ENCODE measurements at regions not wholly inside any gene's neighbourhood (a gene's known extent, or its start where the extent isn't known, plus 50 kb on each side); places are given as distances from the start of the nearest gene placed in this dataset.

- DNase-seq, result no peak
- 74 to 81% (median 78%) methylated on average over 4 of the region's 4 CpGs for WGBS, 5 donors
- Histone ChIP-seq H3K9me3 (no peaks in the 10 kb centered on the region), H3K27me3 (peaks cover 0 to 41% (median 0%) of the 10 kb centered on the region in 3 donors), H3K27ac (peak overlapping the region in 1 of 5 donors; percentile 15), H3K4me1 (no peaks in the 10 kb centered on the region), H3K4me3 (no peak overlapping the region), H3K36me3 (no peaks in the 10 kb centered on the region)
- no peak for TF ChIP-seq POLR2AphosphoS5 (IDR thresholded peaks at IDR 0.05)
- no peak for TF ChIP-seq EP300 (IDR thresholded peaks at IDR 0.05)
- TF ChIP-seq CTCF (IDR thresholded peaks at IDR 0.05), result no peak
- TF ChIP-seq POLR2A (IDR thresholded peaks at IDR 0.05), result no peak
- intact Hi-C loops (cut with DNase I; ENCODE audit: low total_unique reads), result no loop called here
Observed at GRCh38 chr22:19579115-19579811, 55.1 kb upstream of the CLDN5 start.

GRCh38 chr22:19579880-19580279 lies 55.7 kb upstream of the CLDN5 start:
- DNase-seq, result peak in 1 of 2 donors; percentile 74
- H3K36me3 ChIP-seq, result no peaks in the 10 kb centered on the region
- H3K27ac ChIP-seq, result peak overlapping the region in 1 of 5 donors; percentile 15
- WGBS, 5 donors, result 40 to 55% (median 46%) methylated on average over 12 of the region's 12 CpGs
- H3K27me3 ChIP-seq, result peaks cover 0 to 39% (median 0%) of the 10 kb centered on the region in 3 donors
- intact Hi-C loops (cut with DNase I; ENCODE audit: low total_unique reads), result no loop called here
- H3K4me1 ChIP-seq, result no peaks in the 10 kb centered on the region
- no peak overlapping the region for H3K4me3 ChIP-seq
- TF ChIP-seq EP300 (IDR thresholded peaks at IDR 0.05), result no peak
- no peak for TF ChIP-seq CTCF (IDR thresholded peaks at IDR 0.05)
- peak in 1 of 3 donors; percentile 8 for TF ChIP-seq POLR2AphosphoS5 (IDR thresholded peaks at IDR 0.05)
- TF ChIP-seq POLR2A (IDR thresholded peaks at IDR 0.05), result no peak
- no peaks in the 10 kb centered on the region for H3K9me3 ChIP-seq

- DNase-seq, result no peak
- Histone ChIP-seq H3K4me3 (no peak overlapping the region), H3K9me3 (no peaks in the 10 kb centered on the region), H3K27ac (no peak overlapping the region), H3K36me3 (no peaks in the 10 kb centered on the region), H3K4me1 (no peaks in the 10 kb centered on the region), H3K27me3 (peaks cover 0 to 39% (median 0%) of the 10 kb centered on the region in 3 donors)
- intact Hi-C loops (cut with DNase I; ENCODE audit: low total_unique reads), result no loop called here
- WGBS, 5 donors, result 72 to 82% (median 77%) methylated on average over 5 of the region's 5 CpGs
- TF ChIP-seq POLR2A (IDR thresholded peaks at IDR 0.05), result no peak
- TF ChIP-seq CTCF (IDR thresholded peaks at IDR 0.05), result no peak
- TF ChIP-seq POLR2AphosphoS5 (IDR thresholded peaks at IDR 0.05), result no peak
- no peak for TF ChIP-seq EP300 (IDR thresholded peaks at IDR 0.05)
Observed at GRCh38 chr22:19580291-19580890, 56.2 kb upstream of the CLDN5 start.

GRCh38 chr22:19582033-19582693 lies 58.0 kb upstream of the CLDN5 start:
- H3K9me3 ChIP-seq, result no peaks in the 10 kb centered on the region
- H3K4me1 ChIP-seq, result no peaks in the 10 kb centered on the region
- intact Hi-C loops (cut with DNase I; ENCODE audit: low total_unique reads), result no loop called here
- no peaks in the 10 kb centered on the region for H3K36me3 ChIP-seq
- no peak for TF ChIP-seq POLR2A (IDR thresholded peaks at IDR 0.05)
- TF ChIP-seq EP300 (IDR thresholded peaks at IDR 0.05), result no peak
- no peak for TF ChIP-seq CTCF (IDR thresholded peaks at IDR 0.05)
- TF ChIP-seq POLR2AphosphoS5 (IDR thresholded peaks at IDR 0.05), result no peak
- peaks cover 0 to 25% (median 0%) of the 10 kb centered on the region in 3 donors for H3K27me3 ChIP-seq
- no peak overlapping the region for H3K27ac ChIP-seq
- 86 to 92% (median 87%) methylated on average over 17 of the region's 17 CpGs for WGBS, 5 donors
- no peak overlapping the region for H3K4me3 ChIP-seq
- DNase-seq, result no peak
